WTC11 (cell line): ENCODE measurements at regions not wholly inside any gene's neighbourhood (a gene's known extent, or its start where the extent isn't known, plus 50 kb on each side); places are given as distances from the start of the nearest gene placed in this dataset.

Experiments
- ATAC-seq: fragments of 200-7000 bp; cut with Tn5 transposase; 2 replicates; pipeline ENCODE4 v1.10.0; 2021; ENCODE audit warnings: mild to moderate bottlenecking, moderate library complexity
- CTCF ChIA-PET: fragments of 300-600 bp; sonication (Branson Sonifier 250); formaldehyde crosslinking; loops from one replicate; lab custom pipeline; 2021; ENCODE audit warnings: antibody characterized with exemption; lab: Charles Lee
- POLR2A ChIA-PET: fragments of 350-600 bp; sonication (Branson Sonifier 250); formaldehyde crosslinking; loops from one replicate; lab custom pipeline; 2021; ENCODE audit warnings: antibody characterized with exemption; lab: Charles Lee
- DNase-seq: peaks from one replicate; pipeline ENCODE4 v3.0.0; 2021; ENCODE audit warnings: low spot score
- H3K27ac Mint-ChIP-seq: 2 replicates; pipeline ENCODE4 v1.8.0; 2021; ENCODE audit warnings: mixed read lengths
- H3K27me3 Mint-ChIP-seq: 2 replicates; pipeline ENCODE4 v1.8.0; 2021; ENCODE audit warnings: low read depth, mild to moderate bottlenecking, moderate library complexity, mixed read lengths
- H3K36me3 Mint-ChIP-seq: 2 replicates; pipeline ENCODE4 v1.8.0; 2021; ENCODE audit warnings: mixed read lengths
- H3K4me1 Mint-ChIP-seq: 2 replicates; pipeline ENCODE4 v1.8.0; 2022; ENCODE audit warnings: mixed read lengths
- H3K4me3 Mint-ChIP-seq: 2 replicates; pipeline ENCODE4 v1.8.0; 2021; ENCODE audit warnings: mild to moderate bottlenecking, moderate library complexity, mixed read lengths
- H3K9me3 Mint-ChIP-seq: 2 replicates; pipeline ENCODE4 v1.8.0; 2021; ENCODE audit warnings: mixed read lengths
- AR ChIP-seq: fragments of 250-450 bp; sonication (Bioruptor Pico); IDR thresholded peaks from 2 replicates; pipeline ENCODE4 v1.9.0; 2021; ENCODE audit warnings: mild to moderate bottlenecking
- ATF1 ChIP-seq: sonication (generic); formaldehyde crosslinking; IDR thresholded peaks from 2 replicates; pipeline ENCODE4 v1.8.1; 2023; ENCODE audit warnings: mild to moderate bottlenecking, moderate library complexity, missing genetic modification reagents
- ATF6 ChIP-seq: sonication (generic); formaldehyde crosslinking; IDR thresholded peaks from 2 replicates; pipeline ENCODE4 v1.8.1; 2023; ENCODE audit warnings: mild to moderate bottlenecking, missing genetic modification reagents
- CREB1 ChIP-seq: sonication (generic); formaldehyde crosslinking; IDR thresholded peaks from 2 replicates; pipeline ENCODE4 v1.8.0; 2023; ENCODE audit warnings: mild to moderate bottlenecking, missing genetic modification reagents
- E2F5 ChIP-seq: sonication (generic); formaldehyde crosslinking; IDR thresholded peaks from 2 replicates; pipeline ENCODE4 v1.8.1; 2022; ENCODE audit warnings: mild to moderate bottlenecking, moderate library complexity, missing genetic modification reagents
- ESRRA ChIP-seq: sonication (generic); formaldehyde crosslinking; IDR thresholded peaks from 2 replicates; pipeline ENCODE4 v1.8.1; 2022; ENCODE audit warnings: mild to moderate bottlenecking, missing genetic modification reagents, borderline replicate concordance
- GTF2I ChIP-seq: fragments of 250-450 bp; sonication (Bioruptor Pico); conservative IDR thresholded peaks from 2 replicates; pipeline ENCODE4 v1.4.0; 2021; ENCODE audit warnings: mild to moderate bottlenecking
- HMGXB4 ChIP-seq: sonication (generic); formaldehyde crosslinking; IDR thresholded peaks from 2 replicates; pipeline ENCODE4 v1.8.1; 2023; ENCODE audit warnings: mild to moderate bottlenecking, moderate library complexity, missing genetic modification reagents
- IRF1 ChIP-seq: sonication (generic); formaldehyde crosslinking; IDR thresholded peaks from 2 replicates; pipeline ENCODE4 v1.8.0; 2023; ENCODE audit warnings: missing genetic modification reagents
- MYBL2 ChIP-seq: sonication (generic); formaldehyde crosslinking; IDR thresholded peaks from 2 replicates; pipeline ENCODE4 v1.8.1; 2023; ENCODE audit warnings: mild to moderate bottlenecking, moderate library complexity, missing genetic modification reagents
- NR2C2 ChIP-seq: sonication (generic); formaldehyde crosslinking; IDR thresholded peaks from 2 replicates; pipeline ENCODE4 v1.8.0; 2022; ENCODE audit warnings: mild to moderate bottlenecking, missing genetic modification reagents
- NR3C1 ChIP-seq: sonication (generic); formaldehyde crosslinking; conservative IDR thresholded peaks from 2 replicates; pipeline ENCODE4 v1.8.1; 2023; ENCODE audit warnings: low read depth, mild to moderate bottlenecking, missing genetic modification reagents
- SMAD3 ChIP-seq: sonication (generic); formaldehyde crosslinking; IDR thresholded peaks from 2 replicates; pipeline ENCODE4 v1.8.0; 2022; ENCODE audit warnings: missing genetic modification reagents, mild to moderate bottlenecking, borderline replicate concordance
- SP1 ChIP-seq: sonication (generic); formaldehyde crosslinking; conservative IDR thresholded peaks from 2 replicates; pipeline ENCODE4 v1.8.1; 2022; ENCODE audit warnings: missing genetic modification reagents
- ZNF121 ChIP-seq: sonication (generic); formaldehyde crosslinking; IDR thresholded peaks from 2 replicates; pipeline ENCODE4 v1.8.0; 2023; ENCODE audit warnings: missing genetic modification reagents
- ZNF671 ChIP-seq: fragments of 250-450 bp; sonication (Bioruptor Pico); IDR thresholded peaks from 2 replicates; pipeline ENCODE4 v1.8.0; 2021; ENCODE audit warnings: mild to moderate bottlenecking

GRCh38 chr2:120540719-120541552 lies 194.7 kb upstream of the GLI2 start (continued):
- TF ChIP-seq ATF6 = no peak
- TF ChIP-seq ZNF671 (CRISPR knock-in tag) = no peak
- TF ChIP-seq MYBL2 (CRISPR knock-in tag) = no peak
- no peak for TF ChIP-seq IRF1

GRCh38 chr2:120541553-120541932 lies 194.1 kb upstream of the GLI2 start:
- no peaks in the 10 kb centered on the region for H3K9me3 Mint-ChIP-seq
- POLR2A ChIA-PET = no interaction called here

More at GRCh38 chr2:120541553-120541932, 194.1 kb upstream of the GLI2 start:
- H3K4me3 Mint-ChIP-seq = no peak overlapping the region
- no peaks in the 10 kb centered on the region for H3K36me3 Mint-ChIP-seq
- ATAC-seq (no peak), DNase-seq (no peak)
- H3K27ac Mint-ChIP-seq = no peak overlapping the region
- TF ChIP-seq ATF1 (CRISPR knock-in tag) (no peak), NR2C2 (CRISPR knock-in tag) (no peak), ZNF121 (CRISPR knock-in tag) (no peak), CREB1 (CRISPR knock-in tag) (no peak), E2F5 (CRISPR knock-in tag) (no peak), SMAD3 (CRISPR knock-in tag) (no peak), ZNF671 (CRISPR knock-in tag) (no peak), GTF2I (no peak), AR (CRISPR knock-in tag) (no peak), SP1 (no peak), HMGXB4 (CRISPR knock-in tag) (no peak), ESRRA (CRISPR knock-in tag) (no peak), NR3C1 (no peak)
- peaks cover 6% of the 10 kb centered on the region; the same call in 1 of the 2 replicates for H3K4me1 Mint-ChIP-seq
- peaks cover 10% of the 10 kb centered on the region for H3K27me3 Mint-ChIP-seq
- CTCF ChIA-PET = interaction anchor here (1.1 to 4.5 kb wide), 2 partner anchors 11 to 228 kb away, joined by 3 to 21 read pairs; no protein-coding TSS in a partner anchor
